Activated CD4-positive, alpha-beta T cell treated with anti-CD3 and anti-CD28 coated beads, Interleukin-10, Interleukin-2, amounts not matched to agents 100 ng/mL and 50 ng/mL, durations not matched to agents 16 hours and 8 hours (primary cell): ENCODE measurements at regions not wholly inside any gene's neighbourhood (a gene's known extent, or its start where the extent isn't known, plus 50 kb on each side); places are given as distances from the start of the nearest gene placed in this dataset.
"Not testable (repeated sequence)": the region's sequence is repeated elsewhere in the genome, so short reads cannot be mapped to it uniquely, and the experiment has no call there.

Experiments
- DNase-seq: peaks from one replicate; pipeline ENCODE4 v3.0.0-alpha.2; 2020

- DNase-seq = no peak
Observed at GRCh38 chr5:54883374-54884194, 101.8 kb downstream of the ESM1 start.

GRCh38 chr5:54882841-54883240 is 102.6 kb downstream of the ESM1 start:
- no peak for DNase-seq

DNA sequence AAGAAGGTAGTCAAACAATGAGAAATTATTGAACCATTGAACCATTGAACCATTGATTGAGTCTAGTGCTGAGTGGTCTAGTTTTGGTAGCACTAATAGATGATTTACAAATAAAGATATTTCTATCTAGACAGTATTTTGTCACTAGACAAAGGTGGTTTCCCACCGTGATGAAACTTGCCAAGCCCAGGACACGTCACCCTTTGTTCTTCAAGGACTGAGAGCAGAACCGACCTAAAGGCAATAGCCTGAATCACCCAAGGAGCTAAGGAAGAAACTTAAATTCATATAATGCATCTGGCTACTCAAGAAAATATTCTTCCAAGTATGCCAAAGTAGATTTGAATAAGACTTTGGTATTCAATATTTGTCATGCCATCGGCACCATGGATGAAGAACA is 103.3 kb downstream of the ESM1 start:
- DNase-seq = no peak

GRCh38 chr5:54881286-54882005 is 103.9 kb downstream of the ESM1 start:
- peak; percentile 75 for DNase-seq

DNA sequence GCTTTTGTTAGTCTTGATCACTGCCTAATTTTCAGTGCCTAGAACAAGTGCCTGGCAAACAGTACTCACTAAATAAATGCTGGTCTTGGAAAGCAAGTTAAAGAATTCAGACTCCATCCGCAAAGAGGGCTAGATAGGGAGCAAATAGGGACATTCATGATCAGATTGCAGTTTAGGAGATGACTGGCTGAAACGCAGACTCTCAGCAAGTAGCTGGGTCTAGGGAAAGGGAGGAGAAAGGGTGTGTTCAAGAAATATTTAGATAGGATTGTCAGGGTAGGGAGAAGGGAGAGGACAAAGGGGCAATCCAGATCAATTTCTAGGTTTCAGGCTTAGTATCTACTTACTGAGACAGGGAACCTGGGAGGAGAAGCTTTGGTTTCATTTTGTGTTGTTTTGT is 108.4 kb downstream of the ESM1 start:
- no peak for DNase-seq

- DNase-seq = no peak
Observed at GRCh38 chr5:54876556-54876955, 108.8 kb downstream of the ESM1 start.

DNA sequence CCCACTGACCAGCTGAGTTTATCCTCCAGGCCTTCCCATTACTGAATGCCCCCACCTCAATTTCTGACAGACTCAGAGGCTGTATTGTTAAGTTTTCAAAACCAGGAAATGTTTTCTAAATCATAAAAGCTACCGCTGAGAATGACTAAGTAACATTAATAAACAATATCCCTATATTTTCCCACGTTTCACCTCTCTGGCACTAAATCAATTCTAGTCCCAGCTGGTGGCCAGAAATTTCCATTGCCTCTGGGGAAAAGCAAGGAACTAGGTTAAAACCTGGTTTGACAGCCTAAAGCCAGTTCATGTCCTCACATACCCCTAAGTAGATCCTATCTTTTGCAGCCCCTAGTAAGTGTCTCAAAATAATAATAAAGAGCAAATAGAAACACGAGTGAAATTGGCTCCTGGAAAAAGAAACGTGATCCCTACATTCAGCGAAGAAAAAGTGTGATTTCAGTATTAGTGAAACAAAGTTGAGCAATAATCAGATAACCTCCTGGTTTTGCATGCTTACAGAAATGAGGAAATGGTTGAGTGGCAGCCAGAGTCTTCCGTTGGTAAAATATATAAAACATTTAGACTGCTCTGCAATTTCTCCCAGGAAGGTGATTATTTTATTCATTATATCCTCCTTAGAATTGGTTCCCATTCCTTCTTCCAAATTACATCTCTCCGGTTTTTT is 110.9 kb downstream of the ESM1 start:
- no peak for DNase-seq

- no peak for DNase-seq
Observed at GRCh38 chr5:54873691-54874090, 111.7 kb downstream of the ESM1 start.

- DNase-seq = no peak
Observed at GRCh38 chr5:54872810-54873209, 112.6 kb downstream of the ESM1 start.

GRCh38 chr5:54870271-54870670 is 115.1 kb downstream of the ESM1 start:
- DNase-seq = no peak

GRCh38 chr5:54869691-54870090 is 115.7 kb downstream of the ESM1 start:
- DNase-seq = no peak

DNA sequence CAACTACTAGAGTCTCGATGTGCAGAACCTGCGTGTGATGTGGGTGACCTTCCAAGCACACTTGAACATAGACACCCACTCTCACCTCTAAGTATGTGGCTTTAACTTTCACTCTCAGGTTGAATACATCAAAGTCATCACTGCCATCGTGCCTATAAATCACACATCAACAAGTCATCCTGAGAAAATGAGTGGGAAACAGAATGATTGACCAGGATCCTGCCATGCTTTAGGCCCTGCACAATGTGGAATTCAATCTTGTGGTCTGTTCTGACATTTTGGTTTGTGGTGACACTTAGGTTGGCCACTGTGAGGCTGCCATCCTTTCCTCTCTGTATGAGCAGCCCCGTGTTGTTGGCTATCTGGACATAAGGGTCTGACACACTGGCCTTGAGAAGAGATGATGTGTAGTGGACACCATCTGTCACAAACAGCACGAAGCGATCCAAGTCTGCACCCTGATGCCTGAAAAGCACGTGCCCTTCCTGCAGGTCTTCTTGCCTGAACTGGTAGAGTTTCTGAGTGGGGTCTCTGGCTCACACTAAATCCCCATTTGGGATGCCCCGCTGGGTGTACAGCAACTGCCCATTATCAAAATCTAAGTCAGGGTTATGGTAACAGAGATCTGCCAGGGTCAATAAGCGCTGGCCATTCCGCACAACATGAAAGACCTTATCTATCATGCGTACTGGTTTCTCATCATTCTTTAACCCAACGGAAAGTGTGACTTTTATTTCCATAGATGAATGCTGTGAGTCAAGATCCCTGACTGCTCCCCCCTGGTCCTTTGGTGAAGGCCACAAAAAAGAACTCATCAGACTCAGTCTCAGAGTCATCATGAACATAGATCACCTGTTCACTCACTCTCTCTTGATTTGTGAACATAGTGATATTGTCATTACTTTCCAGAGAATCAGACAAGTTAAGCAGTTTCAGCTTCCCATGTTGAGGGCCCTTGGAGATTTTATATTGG is 116.6 kb downstream of the ESM1 start:
- peak; percentile 85 for DNase-seq

GRCh38 chr5:54867310-54867944 is 118.0 kb downstream of the ESM1 start:
- DNase-seq = peak; percentile 60

- DNase-seq = not testable (repeated sequence)
Observed at GRCh38 chr5:54864911-54865515, 120.4 kb downstream of the ESM1 start.

DNA sequence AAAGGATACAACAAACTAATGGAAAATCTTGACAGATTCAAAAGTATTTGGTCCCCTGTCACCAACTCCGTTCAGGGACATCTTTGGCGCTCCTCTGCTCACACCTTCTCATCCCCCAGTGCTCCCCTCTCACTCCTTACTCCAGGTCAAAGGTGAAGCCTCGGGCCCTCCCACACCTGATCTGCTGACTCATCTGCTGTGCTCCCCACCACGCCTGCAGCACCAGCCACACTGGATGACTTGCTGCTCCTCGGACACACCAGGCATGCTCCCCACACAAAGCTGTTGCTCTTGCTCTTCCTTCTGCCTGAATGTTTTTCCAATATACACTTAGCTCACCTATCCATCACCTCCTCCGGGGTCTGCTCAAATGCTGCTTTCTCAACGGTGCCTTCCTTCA is 123.4 kb downstream of the ESM1 start:
- no peak for DNase-seq

- no peak for DNase-seq
Observed at GRCh38 chr5:54861212-54861894, 124.0 kb downstream of the ESM1 start.

GRCh38 chr5:54860321-54860720 is 125.1 kb downstream of the ESM1 start:
- DNase-seq = no peak

DNA sequence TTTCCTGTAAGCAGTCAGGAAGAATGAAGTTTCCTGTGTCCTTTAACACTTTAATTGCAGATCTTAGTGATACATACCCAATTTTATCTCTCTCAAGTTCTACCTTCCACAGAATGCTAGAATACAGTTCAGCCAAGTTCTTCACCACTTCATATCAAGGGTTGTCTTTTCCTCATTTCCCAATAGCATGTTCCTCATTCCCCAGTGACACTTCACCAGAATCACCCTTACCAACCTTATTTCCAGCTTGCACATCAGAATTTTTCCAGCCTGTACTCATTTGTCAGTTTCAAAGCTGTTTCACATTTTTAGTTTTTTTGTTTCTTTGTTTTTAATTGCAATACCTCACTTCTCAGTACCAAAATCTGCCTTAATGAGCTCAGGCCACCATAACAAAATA is 126.1 kb downstream of the ESM1 start:
- DNase-seq = no peak

DNA sequence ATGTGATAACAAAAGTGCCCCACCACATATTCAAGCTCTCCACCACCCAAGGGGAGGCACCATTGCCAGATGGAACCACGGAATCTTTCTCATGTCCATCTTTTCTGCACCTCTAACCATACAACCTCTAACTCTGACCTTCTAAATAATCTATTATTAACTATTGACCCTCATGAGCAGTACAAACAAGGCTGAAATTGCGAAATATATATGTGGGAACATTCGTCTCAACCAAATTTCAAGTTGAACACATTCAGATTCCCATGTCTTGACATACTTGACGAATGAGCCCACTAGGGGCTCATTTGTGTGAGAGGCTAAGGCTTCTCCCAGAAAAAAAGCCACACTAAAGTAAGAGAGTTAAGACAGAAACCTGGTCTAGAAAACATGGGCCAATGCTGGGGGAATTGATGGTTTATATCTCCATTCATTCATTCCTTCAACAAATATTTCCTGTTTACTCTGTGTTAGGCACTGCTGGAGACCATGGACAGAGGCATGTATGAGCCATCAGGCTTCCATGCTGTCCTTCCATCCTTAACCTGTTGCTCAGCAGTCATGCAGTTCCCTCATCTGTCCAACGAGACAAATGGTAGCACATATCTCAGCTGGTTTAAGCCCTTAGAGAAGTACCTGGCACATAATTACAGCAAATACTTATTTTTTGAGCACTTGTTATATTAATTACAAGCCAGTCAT is 130.4 kb downstream of the ESM1 start:
- DNase-seq = no peak

DNA sequence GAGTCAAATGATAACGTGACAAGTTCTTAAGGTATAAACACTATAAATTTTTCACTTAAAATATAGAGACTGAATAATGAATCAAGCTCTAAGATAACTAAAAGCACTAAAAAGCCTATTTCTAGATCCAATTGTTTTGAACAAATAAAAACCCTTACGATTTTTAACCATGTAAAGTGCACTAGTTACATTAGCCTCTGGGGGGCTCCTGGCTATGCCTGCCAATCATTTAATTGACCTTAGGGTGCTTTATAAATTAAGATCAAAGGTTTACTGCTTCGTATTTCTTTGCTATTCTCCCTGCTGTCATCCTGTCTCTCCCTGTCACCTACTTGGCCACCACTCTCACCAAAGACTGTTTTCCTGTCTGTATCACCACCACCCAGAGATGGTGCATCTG is 133.4 kb downstream of the ESM1 start:
- DNase-seq = no peak
